GM12878 (cell line): ENCODE measurements at regions not wholly inside any gene's neighbourhood (a gene's known extent, or its start where the extent isn't known, plus 50 kb on each side); places are given as distances from the start of the nearest gene placed in this dataset.

Experiments
- ATAC-seq: fragments of 200-7000 bp; cut with Tn5 transposase; 3 replicates; pipeline ENCODE4 v1.9.1; 2020; ENCODE audit warnings: mild to moderate bottlenecking, moderate library complexity
- BruUV-seq: library from RNA; stranded (reverse); fragments of 400-500 nt; replicated peaks from 2 replicates; lab custom pipeline; 2021; lab: Mats Ljungman, UMichigan
- CTCF ChIA-PET: fragments of 300-600 bp; sonication (Branson Sonifier 250); formaldehyde crosslinking; extraction: SDS; loops from one replicate; lab custom pipeline; 2021; ENCODE audit warnings: inconsistent platforms; lab: Yijun Ruan, JAX
- POLR2A ChIA-PET: fragments of 350-600 bp; formaldehyde crosslinking; extraction: SDS; loops from one replicate; lab custom pipeline; 2021; ENCODE audit warnings: inconsistent platforms; lab: Charles Lee
- RAD21 ChIA-PET: fragments of 300-600 bp; sonication (Branson Sonifier 250); formaldehyde crosslinking; loops from one replicate; lab custom pipeline; 2023; ENCODE audit warnings: antibody characterized with exemption; ENCODE audit not compliant: unreplicated experiment; lab: Charles Lee
- SMC1A ChIA-PET: fragments of 300-600 bp; sonication (Branson Sonifier 250); formaldehyde crosslinking; loops from one replicate; lab custom pipeline; 2023; ENCODE audit not compliant: unreplicated experiment, uncharacterized antibody; lab: Charles Lee
- DNase-seq: peaks from one replicate; pipeline ENCODE4 v3.0.0-alpha.2; 2011; ENCODE audit warnings: low read depth, low spot score
- FAIRE-seq: peaks from 3 replicates; lab custom pipeline; 2011; peaks lifted over from hg19 to GRCh38; lab: Jason Lieb, UNC
- H2AFZ ChIP-seq: 2 replicates; pipeline ENCODE4 v1.6.0; 2011; ENCODE audit warnings: low read depth, low read length, control low read depth; ENCODE audit not compliant: control insufficient read depth
- H3K27ac ChIP-seq: 2 replicates; pipeline ENCODE4 v1.5.1; 2011; ENCODE audit warnings: control low read depth; ENCODE audit not compliant: control insufficient read depth, insufficient read depth
- H3K27me3 ChIP-seq, 2 experiments: replicated peaks in 1 of 2; 2 replicates each; pipeline versions ENCODE4 v1.6.0 to v1.6.1; 2011; ENCODE audit warnings: low read length in 1 of 2; ENCODE audit not compliant: control insufficient read depth in 2 of 2, insufficient read depth in 2 of 2
- H3K36me3 ChIP-seq, 2 experiments: 2 replicates each; pipeline ENCODE4 v1.5.1; 2011; ENCODE audit warnings: low read length in 1 of 2; ENCODE audit not compliant: control insufficient read depth in 2 of 2, insufficient read depth in 2 of 2
- H3K4me1 ChIP-seq: 2 replicates; pipeline ENCODE4 v1.6.1; 2011; ENCODE audit warnings: mild to moderate bottlenecking, low read length, moderate library complexity, mixed read lengths; ENCODE audit not compliant: control insufficient read depth, insufficient read depth
- H3K4me2 ChIP-seq: 2 replicates; pipeline ENCODE4 v1.6.0; 2011; ENCODE audit warnings: control low read depth; ENCODE audit not compliant: control insufficient read depth, insufficient read depth
- H3K4me3 ChIP-seq: fragments of 200-600 bp; sonication (generic); 2 replicates; pipeline ENCODE4 v1.5.1; 2016
- H3K79me2 ChIP-seq: 2 replicates; pipeline ENCODE4 v1.6.0; 2011; ENCODE audit warnings: low read length; ENCODE audit not compliant: control insufficient read depth, insufficient read depth
- H3K9ac ChIP-seq: 2 replicates; pipeline ENCODE4 v1.8.0; 2011; ENCODE audit warnings: low read length, control low read depth, mixed read lengths; ENCODE audit not compliant: control insufficient read depth, insufficient read depth
- H3K9me3 ChIP-seq: replicated peaks from 3 replicates; pipeline ENCODE4 v1.5.1; 2011; ENCODE audit warnings: mild to moderate bottlenecking, low read length; ENCODE audit not compliant: control insufficient read depth, insufficient read depth
- H4K20me1 ChIP-seq: 2 replicates; pipeline ENCODE4 v1.6.0; 2011; ENCODE audit not compliant: control insufficient read depth, insufficient read depth
- CHD4 ChIP-seq: fragments of 200-600 bp; sonication (generic); IDR thresholded peaks from 2 replicates; pipeline ENCODE4 v1.6.1; 2016; ENCODE audit warnings: mild to moderate bottlenecking
- EZH2 ChIP-seq: IDR thresholded peaks from 2 replicates; pipeline ENCODE4 v1.6.1; 2012; ENCODE audit warnings: low read depth, mild to moderate bottlenecking, control low read depth, inconsistent platforms, low read length, borderline replicate concordance; ENCODE audit not compliant: control insufficient read depth
- HCFC1 ChIP-seq: fragments of 150-350 bp; IDR thresholded peaks from 2 replicates; pipeline ENCODE4 v1.6.1; 2014; ENCODE audit warnings: low read length
- JUNB ChIP-seq: IDR thresholded peaks from 2 replicates; pipeline ENCODE4 v1.6.1; 2016; ENCODE audit warnings: antibody characterized with exemption, mild to moderate bottlenecking
- POLR2AphosphoS2 ChIP-seq: IDR thresholded peaks from 2 replicates; pipeline ENCODE4 v1.6.1; 2011; ENCODE audit warnings: low read depth, mild to moderate bottlenecking, low read length, improper control_type of control experiment, moderate library complexity
- RAD21 ChIP-seq: IDR thresholded peaks from 2 replicates; pipeline ENCODE4 v1.6.1; 2011; ENCODE audit warnings: mild to moderate bottlenecking, low read depth, low read length, moderate library complexity; ENCODE audit not compliant: insufficient read depth
- RB1 ChIP-seq: fragments of 450-650 bp; formaldehyde crosslinking; IDR thresholded peaks from 2 replicates; pipeline ENCODE4 v1.6.1; 2017; ENCODE audit warnings: mild to moderate bottlenecking, borderline replicate concordance
- TCF12 ChIP-seq: IDR thresholded peaks from 2 replicates; pipeline ENCODE4 v1.6.1; 2011; ENCODE audit warnings: low read depth, mild to moderate bottlenecking, low read length
- USF2 ChIP-seq: IDR thresholded peaks from 2 replicates; pipeline ENCODE4 v1.6.1; 2011; ENCODE audit warnings: low read depth, low read length, improper control_type of control experiment, borderline replicate concordance
- ZNF687 ChIP-seq: fragments of 450-650 bp; IDR thresholded peaks from 2 replicates; pipeline ENCODE4 v1.6.1; 2017; ENCODE audit warnings: mild to moderate bottlenecking, moderate library complexity
- WGBS: methylation state at CpG from one replicate; pipeline ENCODE4 v1.1.6; 2016; ENCODE audit warnings: low lambda C conversion rate; ENCODE audit not compliant: insufficient replicate concordance, insufficient coverage; ENCODE audit errors: missing lambda C conversion rate; 5-methylcytosine and 5-hydroxymethylcytosine counted together
- in situ Hi-C: fragments of 300-500 bp; cut with MboI; formaldehyde crosslinking; loops from 9 replicates; pipeline ENCODE4 v1.14.3; 2018; ENCODE audit warnings: mixed read lengths
- intact Hi-C: fragments of 100-400 bp; cut with micrococcal nuclease; formaldehyde crosslinking; loops from one replicate; pipeline ENCODE4 v1.14.2; 2022; ENCODE audit not compliant: unreplicated experiment
- TF ChIP-seq, protein P1 (sequence below): IDR thresholded peaks from 2 replicates; pipeline ENCODE4 v1.6.1; 2011; ENCODE audit warnings: borderline replicate concordance, low read depth, mild to moderate bottlenecking, moderate library complexity, mixed read lengths, low read length; ENCODE audit not compliant: insufficient read depth; ENCODE audit errors: extremely low read length
- TF ChIP-seq, protein P2 (sequence below): IDR thresholded peaks from 2 replicates; pipeline ENCODE4 v1.6.1; 2012; ENCODE audit warnings: mild to moderate bottlenecking, low read depth, low read length

GRCh38 chr3:17865631-17866030 is 123.2 kb upstream of the TBC1D5 start:
- CTCF ChIA-PET, result no interaction called here
- DNase-seq (no peak), FAIRE-seq (no peak), ATAC-seq (no peak)
- H3K4me3 ChIP-seq, result no peak overlapping the region
- no peaks in the 10 kb centered on the region for H3K36me3 ChIP-seq
- TF ChIP-seq EZH2, result no peak
- TF ChIP-seq, protein P1, sequence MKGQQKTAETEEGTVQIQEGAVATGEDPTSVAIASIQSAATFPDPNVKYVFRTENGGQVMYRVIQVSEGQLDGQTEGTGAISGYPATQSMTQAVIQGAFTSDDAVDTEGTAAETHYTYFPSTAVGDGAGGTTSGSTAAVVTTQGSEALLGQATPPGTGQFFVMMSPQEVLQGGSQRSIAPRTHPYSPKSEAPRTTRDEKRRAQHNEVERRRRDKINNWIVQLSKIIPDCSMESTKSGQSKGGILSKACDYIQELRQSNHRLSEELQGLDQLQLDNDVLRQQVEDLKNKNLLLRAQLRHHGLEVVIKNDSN, result no peak
- TF ChIP-seq USF2, result no peak
- TF ChIP-seq RAD21, result no peak
- no peak for TF ChIP-seq CHD4
- no peak for TF ChIP-seq JUNB
- no peak for TF ChIP-seq RB1
- TF ChIP-seq, protein P2, sequence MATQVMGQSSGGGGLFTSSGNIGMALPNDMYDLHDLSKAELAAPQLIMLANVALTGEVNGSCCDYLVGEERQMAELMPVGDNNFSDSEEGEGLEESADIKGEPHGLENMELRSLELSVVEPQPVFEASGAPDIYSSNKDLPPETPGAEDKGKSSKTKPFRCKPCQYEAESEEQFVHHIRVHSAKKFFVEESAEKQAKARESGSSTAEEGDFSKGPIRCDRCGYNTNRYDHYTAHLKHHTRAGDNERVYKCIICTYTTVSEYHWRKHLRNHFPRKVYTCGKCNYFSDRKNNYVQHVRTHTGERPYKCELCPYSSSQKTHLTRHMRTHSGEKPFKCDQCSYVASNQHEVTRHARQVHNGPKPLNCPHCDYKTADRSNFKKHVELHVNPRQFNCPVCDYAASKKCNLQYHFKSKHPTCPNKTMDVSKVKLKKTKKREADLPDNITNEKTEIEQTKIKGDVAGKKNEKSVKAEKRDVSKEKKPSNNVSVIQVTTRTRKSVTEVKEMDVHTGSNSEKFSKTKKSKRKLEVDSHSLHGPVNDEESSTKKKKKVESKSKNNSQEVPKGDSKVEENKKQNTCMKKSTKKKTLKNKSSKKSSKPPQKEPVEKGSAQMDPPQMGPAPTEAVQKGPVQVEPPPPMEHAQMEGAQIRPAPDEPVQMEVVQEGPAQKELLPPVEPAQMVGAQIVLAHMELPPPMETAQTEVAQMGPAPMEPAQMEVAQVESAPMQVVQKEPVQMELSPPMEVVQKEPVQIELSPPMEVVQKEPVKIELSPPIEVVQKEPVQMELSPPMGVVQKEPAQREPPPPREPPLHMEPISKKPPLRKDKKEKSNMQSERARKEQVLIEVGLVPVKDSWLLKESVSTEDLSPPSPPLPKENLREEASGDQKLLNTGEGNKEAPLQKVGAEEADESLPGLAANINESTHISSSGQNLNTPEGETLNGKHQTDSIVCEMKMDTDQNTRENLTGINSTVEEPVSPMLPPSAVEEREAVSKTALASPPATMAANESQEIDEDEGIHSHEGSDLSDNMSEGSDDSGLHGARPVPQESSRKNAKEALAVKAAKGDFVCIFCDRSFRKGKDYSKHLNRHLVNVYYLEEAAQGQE, result no peak
- TF ChIP-seq TCF12, result no peak
- TF ChIP-seq ZNF687, result no peak
- no peak for TF ChIP-seq POLR2AphosphoS2
- TF ChIP-seq HCFC1, result no peak
- BruUV-seq, result no TSS peak
- SMC1A ChIA-PET, result interaction anchor here (1.0 to 1.1 kb wide), 2 partner anchors 8 to 18 kb away, joined by 3 read pairs; no protein-coding TSS in a partner anchor
- no peaks in the 10 kb centered on the region for H3K79me2 ChIP-seq
- H3K9ac ChIP-seq, result no peak overlapping the region
- no peak overlapping the region for H2AFZ ChIP-seq
- in situ Hi-C loops (no loop called here), intact Hi-C loops (no loop called here)
- no peaks in the 10 kb centered on the region for H3K27me3 ChIP-seq
- POLR2A ChIA-PET, result interaction anchor here (0.5 kb wide), 1 partner anchor 11 kb away, joined by 5 read pairs; no protein-coding TSS in a partner anchor
- H3K27ac ChIP-seq, result no peak overlapping the region
- 8% methylated on average over 3 of the region's 3 CpGs for WGBS
- H3K4me2 ChIP-seq, result no peak overlapping the region
- no peaks in the 10 kb centered on the region for H3K9me3 ChIP-seq
- no peaks in the 10 kb centered on the region for H4K20me1 ChIP-seq
- RAD21 ChIA-PET, result no interaction called here
- no peaks in the 10 kb centered on the region for H3K4me1 ChIP-seq
